GM23338 (cell line): ENCODE measurements at regions not wholly inside any gene's neighbourhood (a gene's known extent, or its start where the extent isn't known, plus 50 kb on each side); places are given as distances from the start of the nearest gene placed in this dataset.

Source experiments
- ATAC-seq: fragments of 200-7000 bp; cut with Tn5 transposase; 3 replicates; pipeline ENCODE4 v1.9.1; 2020
- DNase-seq: peaks from one replicate; pipeline ENCODE4 v3.0.0-alpha.2; 2015; ENCODE audit warnings: low spot score
- H2AFZ ChIP-seq: fragments of 200-600 bp; sonication (generic); 2 replicates; pipeline ENCODE4 v1.8.0; 2016; ENCODE audit warnings: antibody characterized with exemption, mild to moderate bottlenecking, moderate library complexity
- H3F3A ChIP-seq: fragments of 200-600 bp; sonication (generic); replicated peaks from 2 replicates; pipeline ENCODE4 v1.8.0; 2017; ENCODE audit warnings: antibody characterized with exemption, mixed run types, low read depth
- H3K27ac ChIP-seq: fragments of 200-600 bp; sonication (generic); 2 replicates; pipeline ENCODE4 v1.6.1; 2016; ENCODE audit warnings: low read depth
- H3K27me3 ChIP-seq: fragments of 200-600 bp; sonication (generic); 2 replicates; pipeline ENCODE4 v1.8.0; 2016; ENCODE audit warnings: mild to moderate bottlenecking, mixed run types, moderate library complexity; ENCODE audit not compliant: insufficient read depth
- H3K36me3 ChIP-seq: fragments of 200-600 bp; sonication (generic); 2 replicates; pipeline ENCODE4 v1.8.0; 2016; ENCODE audit warnings: mild to moderate bottlenecking; ENCODE audit not compliant: insufficient read depth
- H3K4me1 ChIP-seq: fragments of 200-600 bp; sonication (generic); 2 replicates; pipeline ENCODE4 v1.8.0; 2016; ENCODE audit warnings: mild to moderate bottlenecking, moderate library complexity; ENCODE audit not compliant: insufficient read depth
- H3K4me2 ChIP-seq: fragments of 200-600 bp; sonication (generic); 2 replicates; pipeline ENCODE4 v1.7.1; 2017; ENCODE audit warnings: mixed run types
- H3K4me3 ChIP-seq: fragments of 200-600 bp; sonication (generic); 2 replicates; pipeline ENCODE4 v1.6.1; 2016; ENCODE audit warnings: mixed run types
- H3K79me2 ChIP-seq: fragments of 200-600 bp; sonication (generic); replicated peaks from 2 replicates; pipeline ENCODE4 v1.8.0; 2017; ENCODE audit warnings: mild to moderate bottlenecking; ENCODE audit not compliant: insufficient read depth
- H3K9me2 ChIP-seq: fragments of 200-600 bp; sonication (generic); 2 replicates; pipeline ENCODE4 v1.8.0; 2017; ENCODE audit not compliant: insufficient read depth
- H4K20me1 ChIP-seq: fragments of 200-600 bp; sonication (generic); replicated peaks from 2 replicates; pipeline ENCODE4 v1.8.0; 2017; ENCODE audit warnings: mild to moderate bottlenecking; ENCODE audit not compliant: insufficient read depth
- H3K27ac Mint-ChIP-seq: 2 replicates; pipeline ENCODE4 v1.8.0; 2020; ENCODE audit warnings: inconsistent platforms, mild to moderate bottlenecking, moderate library complexity, mixed read lengths
- H3K27me3 Mint-ChIP-seq: 3 replicates; pipeline ENCODE4 v1.8.0; 2022; ENCODE audit warnings: low read depth, mild to moderate bottlenecking, moderate library complexity, mixed read lengths, inconsistent platforms; ENCODE audit not compliant: insufficient read depth, poor library complexity
- H3K36me3 Mint-ChIP-seq: 3 replicates; pipeline ENCODE4 v1.8.0; 2021; ENCODE audit warnings: low read depth, mild to moderate bottlenecking, inconsistent platforms, moderate library complexity, mixed read lengths
- H3K4me1 Mint-ChIP-seq: 3 replicates; pipeline ENCODE4 v1.8.0; 2020; ENCODE audit warnings: mild to moderate bottlenecking, inconsistent platforms, mixed read lengths
- H3K4me3 Mint-ChIP-seq: 3 replicates; pipeline ENCODE4 v1.8.0; 2021; ENCODE audit warnings: moderate library complexity, mild to moderate bottlenecking, inconsistent platforms, mixed read lengths
- H3K9me3 Mint-ChIP-seq: 3 replicates; pipeline ENCODE4 v1.8.0; 2020; ENCODE audit warnings: moderate library complexity, mild to moderate bottlenecking, inconsistent platforms, mixed read lengths
- CREB1 ChIP-seq: fragments of 250-450 bp; sonication (Bioruptor Pico); IDR thresholded peaks from 2 replicates; pipeline ENCODE4 v1.5.0; 2020; ENCODE audit warnings: low read depth, mild to moderate bottlenecking, moderate library complexity
- CTCF ChIP-seq, 2 experiments: fragments of 200-600 bp in 1 of 2; sonication (generic) in 1 of 2; conservative IDR thresholded peaks; 2 replicates each; pipeline versions ENCODE4 v1.5.1 to v1.6.1; 2016 to 2017; ENCODE audit warnings: antibody characterized with exemption in 2 of 2, low read depth in 2 of 2, mild to moderate bottlenecking in 2 of 2, moderate library complexity in 1 of 2
- EZH2 ChIP-seq: fragments of 200-600 bp; sonication (generic); IDR thresholded peaks from one replicate; pipeline ENCODE4 v1.8.0; 2017; ENCODE audit warnings: antibody characterized with exemption, mild to moderate bottlenecking, low read depth; ENCODE audit not compliant: unreplicated experiment
- EZH2phosphoT487 ChIP-seq: fragments of 200-600 bp; sonication (generic); IDR thresholded peaks from one replicate; pipeline ENCODE4 v1.8.1; 2018; ENCODE audit warnings: antibody characterized with exemption; ENCODE audit not compliant: unreplicated experiment
- JUNB ChIP-seq: IDR thresholded peaks from one replicate; pipeline ENCODE4 v1.6.1; 2016; ENCODE audit warnings: antibody characterized with exemption; ENCODE audit not compliant: unreplicated experiment
- NANOG ChIP-seq: IDR thresholded peaks from 2 replicates; pipeline ENCODE4 v1.6.1; 2016; ENCODE audit warnings: antibody characterized with exemption, borderline replicate concordance
- POLR2AphosphoS5 ChIP-seq: IDR thresholded peaks from 2 replicates; pipeline ENCODE4 v1.6.1; 2016; ENCODE audit warnings: antibody characterized with exemption, low read depth
- STAT1 ChIP-seq: IDR thresholded peaks from one replicate; pipeline ENCODE4 v1.6.1; 2016; ENCODE audit warnings: antibody characterized with exemption; ENCODE audit not compliant: unreplicated experiment
- ZNF114 ChIP-seq: fragments of 250-450 bp; sonication (Bioruptor Pico); IDR thresholded peaks from 2 replicates; pipeline ENCODE4 v1.5.0; 2020; ENCODE audit warnings: mild to moderate bottlenecking, moderate library complexity
- ZNF331 ChIP-seq: fragments of 250-450 bp; sonication (Bioruptor Pico); IDR thresholded peaks from 2 replicates; pipeline ENCODE4 v1.5.0; 2020; ENCODE audit warnings: low read depth, mild to moderate bottlenecking, moderate library complexity
- TF ChIP-seq, protein P1 (sequence below): IDR thresholded peaks from one replicate; pipeline ENCODE4 v1.6.1; 2018; ENCODE audit warnings: antibody characterized with exemption; ENCODE audit not compliant: unreplicated experiment
- TF ChIP-seq, protein P2 (sequence below): IDR thresholded peaks from 2 replicates; pipeline ENCODE4 v1.6.1; 2016; ENCODE audit warnings: antibody characterized with exemption
- TF ChIP-seq, protein P3 (sequence below): fragments of 250-450 bp; sonication (Bioruptor Pico); IDR thresholded peaks from 2 replicates; pipeline ENCODE4 v1.5.0; 2020; ENCODE audit warnings: mild to moderate bottlenecking, moderate library complexity

- H3K27ac Mint-ChIP-seq: no peak overlapping the region
- no peak overlapping the region for H3K4me2 ChIP-seq
- no peaks in the 10 kb centered on the region for H4K20me1 ChIP-seq
- no peaks in the 10 kb centered on the region for H3K36me3 Mint-ChIP-seq
- H3K4me1 ChIP-seq: peaks cover 4% of the 10 kb centered on the region; the same call in 1 of the 2 replicates
- H3K9me3 Mint-ChIP-seq: no peaks in the 10 kb centered on the region
- H3F3A ChIP-seq: no peaks in the 10 kb centered on the region
- peaks cover 4% of the 10 kb centered on the region for H3K27me3 Mint-ChIP-seq
- no peak for ATAC-seq
- DNase-seq: no peak
- no peak overlapping the region for H3K4me3 Mint-ChIP-seq
- no peaks in the 10 kb centered on the region for H3K9me2 ChIP-seq
- H3K27me3 ChIP-seq: no peaks in the 10 kb centered on the region
- H3K4me3 ChIP-seq: no peak overlapping the region
- H3K79me2 ChIP-seq: no peaks in the 10 kb centered on the region
- H3K4me1 Mint-ChIP-seq: peaks cover 4% of the 10 kb centered on the region
- no peaks in the 10 kb centered on the region for H3K36me3 ChIP-seq
- TF ChIP-seq ZNF331 (CRISPR knock-in tag): no peak
- TF ChIP-seq, protein P1, sequence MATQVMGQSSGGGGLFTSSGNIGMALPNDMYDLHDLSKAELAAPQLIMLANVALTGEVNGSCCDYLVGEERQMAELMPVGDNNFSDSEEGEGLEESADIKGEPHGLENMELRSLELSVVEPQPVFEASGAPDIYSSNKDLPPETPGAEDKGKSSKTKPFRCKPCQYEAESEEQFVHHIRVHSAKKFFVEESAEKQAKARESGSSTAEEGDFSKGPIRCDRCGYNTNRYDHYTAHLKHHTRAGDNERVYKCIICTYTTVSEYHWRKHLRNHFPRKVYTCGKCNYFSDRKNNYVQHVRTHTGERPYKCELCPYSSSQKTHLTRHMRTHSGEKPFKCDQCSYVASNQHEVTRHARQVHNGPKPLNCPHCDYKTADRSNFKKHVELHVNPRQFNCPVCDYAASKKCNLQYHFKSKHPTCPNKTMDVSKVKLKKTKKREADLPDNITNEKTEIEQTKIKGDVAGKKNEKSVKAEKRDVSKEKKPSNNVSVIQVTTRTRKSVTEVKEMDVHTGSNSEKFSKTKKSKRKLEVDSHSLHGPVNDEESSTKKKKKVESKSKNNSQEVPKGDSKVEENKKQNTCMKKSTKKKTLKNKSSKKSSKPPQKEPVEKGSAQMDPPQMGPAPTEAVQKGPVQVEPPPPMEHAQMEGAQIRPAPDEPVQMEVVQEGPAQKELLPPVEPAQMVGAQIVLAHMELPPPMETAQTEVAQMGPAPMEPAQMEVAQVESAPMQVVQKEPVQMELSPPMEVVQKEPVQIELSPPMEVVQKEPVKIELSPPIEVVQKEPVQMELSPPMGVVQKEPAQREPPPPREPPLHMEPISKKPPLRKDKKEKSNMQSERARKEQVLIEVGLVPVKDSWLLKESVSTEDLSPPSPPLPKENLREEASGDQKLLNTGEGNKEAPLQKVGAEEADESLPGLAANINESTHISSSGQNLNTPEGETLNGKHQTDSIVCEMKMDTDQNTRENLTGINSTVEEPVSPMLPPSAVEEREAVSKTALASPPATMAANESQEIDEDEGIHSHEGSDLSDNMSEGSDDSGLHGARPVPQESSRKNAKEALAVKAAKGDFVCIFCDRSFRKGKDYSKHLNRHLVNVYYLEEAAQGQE: no peak
- TF ChIP-seq POLR2AphosphoS5: no peak
- no peak for TF ChIP-seq EZH2phosphoT487
- no peak for TF ChIP-seq ZNF114
- TF ChIP-seq, protein P2, sequence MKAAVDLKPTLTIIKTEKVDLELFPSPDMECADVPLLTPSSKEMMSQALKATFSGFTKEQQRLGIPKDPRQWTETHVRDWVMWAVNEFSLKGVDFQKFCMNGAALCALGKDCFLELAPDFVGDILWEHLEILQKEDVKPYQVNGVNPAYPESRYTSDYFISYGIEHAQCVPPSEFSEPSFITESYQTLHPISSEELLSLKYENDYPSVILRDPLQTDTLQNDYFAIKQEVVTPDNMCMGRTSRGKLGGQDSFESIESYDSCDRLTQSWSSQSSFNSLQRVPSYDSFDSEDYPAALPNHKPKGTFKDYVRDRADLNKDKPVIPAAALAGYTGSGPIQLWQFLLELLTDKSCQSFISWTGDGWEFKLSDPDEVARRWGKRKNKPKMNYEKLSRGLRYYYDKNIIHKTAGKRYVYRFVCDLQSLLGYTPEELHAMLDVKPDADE: no peak
- no peak for TF ChIP-seq JUNB
- no peak for TF ChIP-seq EZH2
- TF ChIP-seq CTCF (conservative IDR thresholded peaks at IDR 0.05; ENCODE audit: low read depth in 2 of 2): no peak
- no peak for TF ChIP-seq CREB1 (CRISPR knock-in tag)
- TF ChIP-seq STAT1: no peak
- TF ChIP-seq, protein P3, sequence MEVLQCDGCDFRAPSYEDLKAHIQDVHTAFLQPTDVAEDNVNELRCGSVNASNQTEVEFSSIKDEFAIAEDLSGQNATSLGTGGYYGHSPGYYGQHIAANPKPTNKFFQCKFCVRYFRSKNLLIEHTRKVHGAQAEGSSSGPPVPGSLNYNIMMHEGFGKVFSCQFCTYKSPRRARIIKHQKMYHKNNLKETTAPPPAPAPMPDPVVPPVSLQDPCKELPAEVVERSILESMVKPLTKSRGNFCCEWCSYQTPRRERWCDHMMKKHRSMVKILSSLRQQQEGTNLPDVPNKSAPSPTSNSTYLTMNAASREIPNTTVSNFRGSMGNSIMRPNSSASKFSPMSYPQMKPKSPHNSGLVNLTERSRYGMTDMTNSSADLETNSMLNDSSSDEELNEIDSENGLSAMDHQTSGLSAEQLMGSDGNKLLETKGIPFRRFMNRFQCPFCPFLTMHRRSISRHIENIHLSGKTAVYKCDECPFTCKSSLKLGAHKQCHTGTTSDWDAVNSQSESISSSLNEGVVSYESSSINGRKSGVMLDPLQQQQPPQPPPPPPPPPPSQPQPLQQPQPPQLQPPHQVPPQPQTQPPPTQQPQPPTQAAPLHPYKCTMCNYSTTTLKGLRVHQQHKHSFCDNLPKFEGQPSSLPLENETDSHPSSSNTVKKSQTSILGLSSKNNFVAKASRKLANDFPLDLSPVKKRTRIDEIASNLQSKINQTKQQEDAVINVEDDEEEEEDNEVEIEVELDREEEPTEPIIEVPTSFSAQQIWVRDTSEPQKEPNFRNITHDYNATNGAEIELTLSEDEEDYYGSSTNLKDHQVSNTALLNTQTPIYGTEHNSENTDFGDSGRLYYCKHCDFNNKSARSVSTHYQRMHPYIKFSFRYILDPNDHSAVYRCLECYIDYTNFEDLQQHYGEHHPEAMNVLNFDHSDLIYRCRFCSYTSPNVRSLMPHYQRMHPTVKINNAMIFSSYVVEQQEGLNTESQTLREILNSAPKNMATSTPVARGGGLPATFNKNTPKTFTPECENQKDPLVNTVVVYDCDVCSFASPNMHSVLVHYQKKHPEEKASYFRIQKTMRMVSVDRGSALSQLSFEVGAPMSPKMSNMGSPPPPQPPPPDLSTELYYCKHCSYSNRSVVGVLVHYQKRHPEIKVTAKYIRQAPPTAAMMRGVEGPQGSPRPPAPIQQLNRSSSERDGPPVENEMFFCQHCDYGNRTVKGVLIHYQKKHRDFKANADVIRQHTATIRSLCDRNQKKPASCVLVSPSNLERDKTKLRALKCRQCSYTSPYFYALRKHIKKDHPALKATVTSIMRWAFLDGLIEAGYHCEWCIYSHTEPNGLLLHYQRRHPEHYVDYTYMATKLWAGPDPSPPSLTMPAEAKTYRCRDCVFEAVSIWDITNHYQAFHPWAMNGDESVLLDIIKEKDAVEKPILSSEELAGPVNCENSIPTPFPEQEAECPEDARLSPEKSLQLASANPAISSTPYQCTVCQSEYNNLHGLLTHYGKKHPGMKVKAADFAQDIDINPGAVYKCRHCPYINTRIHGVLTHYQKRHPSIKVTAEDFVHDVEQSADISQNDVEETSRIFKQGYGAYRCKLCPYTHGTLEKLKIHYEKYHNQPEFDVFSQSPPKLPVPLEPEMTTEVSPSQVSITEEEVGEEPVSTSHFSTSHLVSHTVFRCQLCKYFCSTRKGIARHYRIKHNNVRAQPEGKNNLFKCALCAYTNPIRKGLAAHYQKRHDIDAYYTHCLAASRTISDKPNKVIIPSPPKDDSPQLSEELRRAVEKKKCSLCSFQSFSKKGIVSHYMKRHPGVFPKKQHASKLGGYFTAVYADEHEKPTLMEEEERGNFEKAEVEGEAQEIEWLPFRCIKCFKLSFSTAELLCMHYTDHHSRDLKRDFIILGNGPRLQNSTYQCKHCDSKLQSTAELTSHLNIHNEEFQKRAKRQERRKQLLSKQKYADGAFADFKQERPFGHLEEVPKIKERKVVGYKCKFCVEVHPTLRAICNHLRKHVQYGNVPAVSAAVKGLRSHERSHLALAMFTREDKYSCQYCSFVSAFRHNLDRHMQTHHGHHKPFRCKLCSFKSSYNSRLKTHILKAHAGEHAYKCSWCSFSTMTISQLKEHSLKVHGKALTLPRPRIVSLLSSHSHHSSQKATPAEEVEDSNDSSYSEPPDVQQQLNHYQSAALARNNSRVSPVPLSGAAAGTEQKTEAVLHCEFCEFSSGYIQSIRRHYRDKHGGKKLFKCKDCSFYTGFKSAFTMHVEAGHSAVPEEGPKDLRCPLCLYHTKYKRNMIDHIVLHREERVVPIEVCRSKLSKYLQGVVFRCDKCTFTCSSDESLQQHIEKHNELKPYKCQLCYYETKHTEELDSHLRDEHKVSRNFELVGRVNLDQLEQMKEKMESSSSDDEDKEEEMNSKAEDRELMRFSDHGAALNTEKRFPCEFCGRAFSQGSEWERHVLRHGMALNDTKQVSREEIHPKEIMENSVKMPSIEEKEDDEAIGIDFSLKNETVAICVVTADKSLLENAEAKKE (CRISPR knock-in tag): no peak
- no peak for TF ChIP-seq NANOG
- peak overlapping the region; percentile 47; the same call in 1 of the 2 replicates for H2AFZ ChIP-seq
- H3K27ac ChIP-seq: no peak overlapping the region
Observed at GRCh38 chr7:106957766-106958165, 86.7 kb upstream of the PRKAR2B start.
